ENCODE measurements at regions not wholly inside any gene's neighbourhood (a gene's known extent, or its start where the extent isn't known, plus 50 kb on each side); places are given as distances from the start of the nearest gene placed in this dataset.

GRCh38 chr2:137747509-137747908 lies 216.8 kb upstream of the HNMT start:
- Histone ChIP-seq H4K20me1 (ENCODE audit: control insufficient read depth, extremely low read depth, insufficient read depth, low read length) (no peaks in the 10 kb centered on the region), H3K4me2 (ENCODE audit: extremely low read depth, insufficient read depth, low read length) (no peak overlapping the region), H3K27ac (ENCODE audit: insufficient read depth, low read length) (no peak overlapping the region), H2AFZ (ENCODE audit: low read length) (no peak overlapping the region), H3K79me2 (ENCODE audit: control insufficient read depth, insufficient read depth, low read length) (no peaks in the 10 kb centered on the region), H3K4me3 (replicated peaks in 1 of 4; ENCODE audit: control extremely low read depth in 1 of 4, insufficient read depth in 1 of 4, low read depth in 3 of 4, low read length in 4 of 4) (no peak overlapping the region), H3K9ac (ENCODE audit: insufficient read depth, low read length) (no peak overlapping the region), H3K27me3 (ENCODE audit: control insufficient read depth, insufficient read depth, low read length) (no peaks in the 10 kb centered on the region), H3K4me1 (ENCODE audit: control insufficient read depth, extremely low read depth, insufficient read depth, low read length) (no peaks in the 10 kb centered on the region), H3K36me3 (ENCODE audit: control insufficient read depth, insufficient read depth, low read length) (no peaks in the 10 kb centered on the region), H3K9me3 (ENCODE audit: control insufficient read depth, insufficient read depth, low read depth, low read length) (no peaks in the 10 kb centered on the region)
- TF ChIP-seq CTCF (conservative IDR thresholded peaks at IDR 0.05 in 1 of 2, IDR thresholded peaks at IDR 0.05 in 1 of 2; ENCODE audit: low read depth in 1 of 2, low read length in 2 of 2) (no peak), EZH2 (IDR thresholded peaks at IDR 0.05; ENCODE audit: low read length, missing control alignments) (no peak)
- no peak for DNase-seq (ENCODE audit: low read depth in 2 of 2)

GRCh38 chr2:137748533-137748932 lies 215.7 kb upstream of the HNMT start:
- Histone ChIP-seq H3K27ac (ENCODE audit: insufficient read depth, low read length) (no peak overlapping the region), H3K4me2 (ENCODE audit: extremely low read depth, insufficient read depth, low read length) (no peak overlapping the region), H3K36me3 (ENCODE audit: control insufficient read depth, insufficient read depth, low read length) (no peaks in the 10 kb centered on the region), H3K9ac (ENCODE audit: insufficient read depth, low read length) (no peak overlapping the region), H3K27me3 (ENCODE audit: control insufficient read depth, insufficient read depth, low read length) (no peaks in the 10 kb centered on the region), H3K9me3 (ENCODE audit: control insufficient read depth, insufficient read depth, low read depth, low read length) (no peaks in the 10 kb centered on the region), H3K79me2 (ENCODE audit: control insufficient read depth, insufficient read depth, low read length) (no peaks in the 10 kb centered on the region), H3K4me1 (ENCODE audit: control insufficient read depth, extremely low read depth, insufficient read depth, low read length) (no peaks in the 10 kb centered on the region), H3K4me3 (replicated peaks in 1 of 4; ENCODE audit: control extremely low read depth in 1 of 4, insufficient read depth in 1 of 4, low read depth in 3 of 4, low read length in 4 of 4) (no peak overlapping the region), H2AFZ (ENCODE audit: low read length) (no peak overlapping the region), H4K20me1 (ENCODE audit: control insufficient read depth, extremely low read depth, insufficient read depth, low read length) (no peaks in the 10 kb centered on the region)
- no peak for TF ChIP-seq EZH2 (IDR thresholded peaks at IDR 0.05; ENCODE audit: low read length, missing control alignments)
- TF ChIP-seq CTCF (conservative IDR thresholded peaks at IDR 0.05 in 1 of 2, IDR thresholded peaks at IDR 0.05 in 1 of 2; ENCODE audit: low read depth in 1 of 2, low read length in 2 of 2): no peak
- no peak for DNase-seq (ENCODE audit: low read depth in 2 of 2)

GRCh38 chr2:137764646-137765045 lies 199.6 kb upstream of the HNMT start:
- DNase-seq (ENCODE audit: low read depth in 2 of 2): no peak
- H4K20me1 ChIP-seq (ENCODE audit: control insufficient read depth, extremely low read depth, insufficient read depth, low read length): no peaks in the 10 kb centered on the region
- H3K4me1 ChIP-seq (ENCODE audit: control insufficient read depth, extremely low read depth, insufficient read depth, low read length): no peaks in the 10 kb centered on the region
- TF ChIP-seq EZH2 (IDR thresholded peaks at IDR 0.05; ENCODE audit: low read length, missing control alignments) (no peak), CTCF (conservative IDR thresholded peaks at IDR 0.05 in 1 of 2, IDR thresholded peaks at IDR 0.05 in 1 of 2; ENCODE audit: low read depth in 1 of 2, low read length in 2 of 2) (no peak)
- H3K27ac ChIP-seq (ENCODE audit: insufficient read depth, low read length): no peak overlapping the region
- no peaks in the 10 kb centered on the region for H3K79me2 ChIP-seq (ENCODE audit: control insufficient read depth, insufficient read depth, low read length)
- H2AFZ ChIP-seq (ENCODE audit: low read length): no peak overlapping the region
- H3K9me3 ChIP-seq (ENCODE audit: control insufficient read depth, insufficient read depth, low read depth, low read length): no peaks in the 10 kb centered on the region
- H3K4me2 ChIP-seq (ENCODE audit: extremely low read depth, insufficient read depth, low read length): no peak overlapping the region
- H3K27me3 ChIP-seq (ENCODE audit: control insufficient read depth, insufficient read depth, low read length): no peaks in the 10 kb centered on the region
- no peak overlapping the region for H3K9ac ChIP-seq (ENCODE audit: insufficient read depth, low read length)
- H3K36me3 ChIP-seq (ENCODE audit: control insufficient read depth, insufficient read depth, low read length): no peaks in the 10 kb centered on the region
- H3K4me3 ChIP-seq (replicated peaks in 1 of 4; ENCODE audit: control extremely low read depth in 1 of 4, insufficient read depth in 1 of 4, low read depth in 3 of 4, low read length in 4 of 4): no peak overlapping the region
